H1 (cell line): ENCODE measurements at regions not wholly inside any gene's neighbourhood (a gene's known extent, or its start where the extent isn't known, plus 50 kb on each side); places are given as distances from the start of the nearest gene placed in this dataset.

ENCODE experiments used
- CTCF ChIA-PET: fragments of 300-600 bp; sonication (Branson Sonifier 250); formaldehyde crosslinking; loops from one replicate; lab custom pipeline; 2021; ENCODE audit not compliant: partially characterized antibody; lab: Charles Lee
- POLR2A ChIA-PET: fragments of 300-600 bp; sonication (Branson Sonifier 250); formaldehyde crosslinking; loops from one replicate; lab custom pipeline; 2021; ENCODE audit warnings: inconsistent platforms; ENCODE audit not compliant: partially characterized antibody; lab: Charles Lee
- DNase-seq, 2 experiments: peaks; one replicate each; pipeline versions ENCODE4 v3.0.0 to v3.0.0-alpha.2; 2010 to 2022; ENCODE audit warnings: low spot score in 2 of 2, low read depth in 1 of 2, mixed read lengths in 1 of 2
- FAIRE-seq: peaks from 2 replicates; lab custom pipeline; 2011; peaks lifted over from hg19 to GRCh38; lab: Jason Lieb, UNC
- H2AFZ ChIP-seq: 2 replicates; pipeline ENCODE4 v1.8.1; 2012; ENCODE audit warnings: low read length, inconsistent platforms
- H2AK5ac ChIP-seq: 2 replicates; pipeline ENCODE4 v1.6.1; 2013; ENCODE audit warnings: low read depth, low read length
- H2BK120ac ChIP-seq: replicated peaks from 2 replicates; pipeline ENCODE3; 2013; ENCODE audit warnings: low read depth, low read length, inconsistent platforms
- H2BK12ac ChIP-seq: 2 replicates; pipeline ENCODE4 v1.6.1; 2013; ENCODE audit warnings: low read depth, low read length
- H2BK15ac ChIP-seq: 2 replicates; pipeline ENCODE4 v1.6.1; 2013; ENCODE audit warnings: low read length
- H2BK20ac ChIP-seq: 2 replicates; pipeline ENCODE4 v1.6.1; 2013; ENCODE audit warnings: low read length
- H2BK5ac ChIP-seq: 2 replicates; pipeline ENCODE4 v1.6.1; 2013; ENCODE audit warnings: low read depth, low read length
- H3K14ac ChIP-seq: 2 replicates; pipeline ENCODE4 v1.6.1; 2013; ENCODE audit warnings: inconsistent platforms; ENCODE audit not compliant: insufficient read length
- H3K18ac ChIP-seq: 2 replicates; pipeline ENCODE4 v1.6.1; 2013; ENCODE audit warnings: low read length; ENCODE audit errors: extremely low read depth
- H3K23ac ChIP-seq: 2 replicates; pipeline ENCODE4 v1.6.1; 2013; ENCODE audit warnings: inconsistent platforms; ENCODE audit not compliant: insufficient read length
- H3K23me2 ChIP-seq: 2 replicates; pipeline ENCODE4 v1.6.1; 2013; ENCODE audit warnings: low read depth, low read length
- H3K27ac ChIP-seq: 2 replicates; pipeline ENCODE4 v1.6.1; 2011; ENCODE audit warnings: low read depth, low read length, inconsistent platforms
- H3K27me3 ChIP-seq, 4 experiments: replicated peaks in 1 of 4; 1 replicate in 1 of 4; 2 replicates in 3 of 4; pipeline versions ENCODE4 v1.6.1 to v1.8.1; 2011 to 2013; ENCODE audit warnings: low read length in 3 of 4, mild to moderate bottlenecking in 3 of 4, inconsistent platforms in 2 of 4, mixed read lengths in 2 of 4, moderate library complexity in 1 of 4; ENCODE audit not compliant: control insufficient read depth in 3 of 4, insufficient read depth in 3 of 4; ENCODE audit errors: extremely low read depth in 1 of 4
- H3K36me3 ChIP-seq, 4 experiments: 2 replicates each; pipeline versions ENCODE4 v1.6.1 to v1.8.1; 2011 to 2013; ENCODE audit warnings: mild to moderate bottlenecking in 4 of 4, low read length in 3 of 4, moderate library complexity in 2 of 4, control low read depth in 1 of 4, inconsistent platforms in 1 of 4; ENCODE audit not compliant: insufficient read depth in 4 of 4, control insufficient read depth in 2 of 4
- H3K4ac ChIP-seq: replicated peaks from 2 replicates; pipeline ENCODE3; 2013; ENCODE audit warnings: low read length, low read depth, mixed read lengths, inconsistent platforms; ENCODE audit not compliant: insufficient read length
- H3K4me1 ChIP-seq, 4 experiments: replicated peaks in 1 of 4; 1 replicate in 1 of 4; 2 replicates in 3 of 4; pipeline versions ENCODE4 v1.6.1 to v1.8.1; 2011 to 2013; ENCODE audit warnings: low read length in 3 of 4, inconsistent platforms in 2 of 4, mixed read lengths in 1 of 4; ENCODE audit not compliant: insufficient read depth in 4 of 4, control insufficient read depth in 3 of 4
- H3K4me2 ChIP-seq, 2 experiments: 2 replicates each; pipeline versions ENCODE4 v1.6.1 to v1.8.1; 2011 to 2013; ENCODE audit warnings: low read depth in 2 of 2, low read length in 2 of 2, control low read depth in 1 of 2, inconsistent platforms in 1 of 2, mild to moderate bottlenecking in 1 of 2; ENCODE audit not compliant: insufficient read depth in 1 of 2
- H3K4me3 ChIP-seq, 4 experiments: fragments of 200-600, 300-600 bp in 1 of 4; sonication (generic), shearing (Covaris generic), sonication (Bioruptor Twin) in 1 of 4; 2 replicates each; pipeline versions ENCODE4 v1.5.1 to v1.8.1; 2011 to 2016; ENCODE audit warnings: low read length in 4 of 4, low read depth in 3 of 4, control low read depth in 2 of 4, inconsistent platforms in 2 of 4, mild to moderate bottlenecking in 2 of 4, mixed read lengths in 1 of 4, moderate library complexity in 1 of 4; ENCODE audit not compliant: insufficient read depth in 2 of 4; ENCODE audit errors: extremely low read depth in 1 of 4
- H3K56ac ChIP-seq: replicated peaks from 2 replicates; pipeline ENCODE3; 2013; ENCODE audit warnings: low read depth, mild to moderate bottlenecking, mixed read lengths, low read length, inconsistent platforms; ENCODE audit not compliant: insufficient read length
- H3K79me1 ChIP-seq: 2 replicates; pipeline ENCODE4 v1.6.1; 2013; ENCODE audit warnings: low read depth, low read length, control low read depth
- H3K79me2 ChIP-seq, 2 experiments: 2 replicates each; pipeline versions ENCODE4 v1.6.1 to v1.8.1; 2012 to 2013; ENCODE audit warnings: low read length in 2 of 2, mild to moderate bottlenecking in 2 of 2, inconsistent platforms in 1 of 2; ENCODE audit not compliant: insufficient read depth in 2 of 2, control insufficient read depth in 1 of 2
- H3K9ac ChIP-seq, 4 experiments: replicated peaks in 1 of 4; 1 replicate in 1 of 4; 2 replicates in 3 of 4; pipeline versions ENCODE4 v1.6.1 to v1.8.1; 2011 to 2013; ENCODE audit warnings: low read depth in 3 of 4, low read length in 3 of 4, control low read depth in 2 of 4, mild to moderate bottlenecking in 2 of 4, moderate library complexity in 2 of 4, inconsistent platforms in 1 of 4; ENCODE audit errors: extremely low read depth in 1 of 4
- H3K9me3 ChIP-seq, 2 experiments: 2 replicates each; pipeline versions ENCODE4 v1.6.1 to v1.8.1; 2012 to 2013; ENCODE audit warnings: mild to moderate bottlenecking in 2 of 2, moderate library complexity in 2 of 2, control low read depth in 1 of 2, inconsistent platforms in 1 of 2, low read depth in 1 of 2, low read length in 1 of 2, mixed read lengths in 1 of 2; ENCODE audit not compliant: insufficient read depth in 2 of 2
- H4K20me1 ChIP-seq, 2 experiments: replicated peaks in 1 of 2; 2 replicates each; pipeline versions ENCODE3 to v1.8.1; 2011 to 2013; ENCODE audit warnings: inconsistent platforms in 2 of 2, low read length in 2 of 2, mild to moderate bottlenecking in 1 of 2; ENCODE audit not compliant: insufficient read depth in 2 of 2, control insufficient read depth in 1 of 2
- H4K5ac ChIP-seq: 2 replicates; pipeline ENCODE4 v1.6.1; 2013; ENCODE audit warnings: low read length, low read depth, mixed read lengths, inconsistent platforms; ENCODE audit not compliant: insufficient read length
- H4K8ac ChIP-seq: 2 replicates; pipeline ENCODE4 v1.8.0; 2013; ENCODE audit warnings: mild to moderate bottlenecking, moderate library complexity, low read length, inconsistent platforms; ENCODE audit not compliant: insufficient read depth; ENCODE audit errors: extremely low read depth
- H4K91ac ChIP-seq: replicated peaks from 2 replicates; pipeline ENCODE3; 2013; ENCODE audit warnings: low read length, mixed read lengths, inconsistent platforms; ENCODE audit not compliant: insufficient read length
- BACH1 ChIP-seq: IDR thresholded peaks from 2 replicates; pipeline ENCODE4 v1.6.1; 2012; ENCODE audit warnings: low read length, improper control_type of control experiment
- CHD1 ChIP-seq: IDR thresholded peaks from 2 replicates; pipeline ENCODE4 v1.6.1; 2012; ENCODE audit warnings: low read depth, low read length, improper control_type of control experiment
- EP300 ChIP-seq, 2 experiments: IDR thresholded peaks; 1 replicate in 1 of 2; 2 replicates in 1 of 2; pipeline ENCODE4 v1.6.1; 2011 to 2012; ENCODE audit warnings: low read depth in 2 of 2, low read length in 2 of 2, mild to moderate bottlenecking in 2 of 2, borderline replicate concordance in 1 of 2, inconsistent platforms in 1 of 2, moderate library complexity in 1 of 2
- EZH2 ChIP-seq: fragments of 200-600 bp; sonication (generic); IDR thresholded peaks from 2 replicates; pipeline ENCODE4 v1.7.1; 2012; ENCODE audit warnings: low read depth, mild to moderate bottlenecking, moderate library complexity, low read length, inconsistent platforms; ENCODE audit not compliant: severe bottlenecking
- GABPA ChIP-seq: IDR thresholded peaks from 2 replicates; pipeline ENCODE4 v1.6.1; 2011; ENCODE audit warnings: mild to moderate bottlenecking, low read length, moderate library complexity, borderline replicate concordance; ENCODE audit not compliant: insufficient read depth
- HDAC2 ChIP-seq, 2 experiments: fragments of 300-600 bp in 1 of 2; sonication (generic) in 1 of 2; IDR thresholded peaks; 2 replicates each; pipeline ENCODE4 v1.6.1; 2011 to 2012; ENCODE audit warnings: low read depth in 2 of 2, low read length in 2 of 2, mild to moderate bottlenecking in 2 of 2, moderate library complexity in 2 of 2, borderline replicate concordance in 1 of 2, inconsistent platforms in 1 of 2
- POLR2AphosphoS5 ChIP-seq: IDR thresholded peaks from 2 replicates; pipeline ENCODE4 v1.6.1; 2011; ENCODE audit warnings: low read depth, low read length
- RFX5 ChIP-seq: IDR thresholded peaks from 2 replicates; pipeline ENCODE4 v1.6.1; 2011; ENCODE audit warnings: low read depth, low read length, improper control_type of control experiment, borderline replicate concordance
- SIN3A ChIP-seq, 2 experiments: IDR thresholded peaks in 1 of 2; conservative IDR thresholded peaks in 1 of 2; 2 replicates each; pipeline ENCODE4 v1.6.1; 2011 to 2012; ENCODE audit warnings: low read length in 2 of 2, improper control_type of control experiment in 1 of 2, low read depth in 1 of 2, mild to moderate bottlenecking in 1 of 2
- WGBS, 2 experiments: shearing (Covaris generic) in 1 of 2; methylation state at CpG; one replicate each; pipeline versions ENCODE4 v1.1.6 to v1.1.7; 2013 to 2015; ENCODE audit warnings: low lambda C conversion rate in 2 of 2, mixed read lengths in 2 of 2, inconsistent platforms in 1 of 2, low coverage in 1 of 2, missing lambda C conversion rate in 1 of 2; ENCODE audit not compliant: insufficient replicate concordance in 2 of 2, insufficient coverage in 1 of 2, insufficient read length in 1 of 2; ENCODE audit errors: extremely low coverage in 1 of 2, missing lambda C conversion rate in 1 of 2; 5-methylcytosine and 5-hydroxymethylcytosine counted together
- TF ChIP-seq, protein P1 (sequence below): IDR thresholded peaks from 2 replicates; pipeline ENCODE4 v1.6.1; 2012; ENCODE audit warnings: low read length, inconsistent platforms
- TF ChIP-seq, protein P2 (sequence below): IDR thresholded peaks from 2 replicates; pipeline ENCODE4 v1.6.1; 2012; ENCODE audit warnings: inconsistent platforms

DNA sequence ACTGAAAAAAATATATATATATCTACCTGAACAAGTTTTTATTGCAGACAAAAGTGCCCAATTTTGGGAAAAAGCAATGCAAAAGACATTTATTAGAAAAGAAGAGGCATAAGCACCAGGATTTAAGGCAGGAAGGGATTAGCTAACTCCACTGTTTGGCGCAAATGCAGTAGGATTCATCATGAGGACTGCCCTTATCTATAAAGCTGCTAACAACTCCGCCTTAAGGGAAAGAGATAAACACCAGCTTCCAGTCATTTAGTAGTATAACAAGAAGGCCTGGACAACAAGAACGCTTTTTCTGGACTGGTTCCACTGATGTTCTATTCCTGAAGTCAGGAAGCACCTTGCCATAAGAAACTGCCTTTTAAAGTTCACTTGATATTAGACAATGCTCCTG, 52.9 kb upstream of the FSHR start:
- H2AFZ ChIP-seq: no peak overlapping the region
- no peak overlapping the region for H2BK15ac ChIP-seq
- no peak overlapping the region for H4K5ac ChIP-seq
- DNase-seq (no peak), FAIRE-seq (no peak)
- no peaks in the 10 kb centered on the region for H3K23me2 ChIP-seq
- H4K20me1 ChIP-seq: no peaks in the 10 kb centered on the region
- H3K79me1 ChIP-seq: no peaks in the 10 kb centered on the region
- no peak overlapping the region for H4K91ac ChIP-seq
- no peaks in the 10 kb centered on the region for H3K9me3 ChIP-seq
- no peak overlapping the region for H3K9ac ChIP-seq
- no peak overlapping the region for H2BK120ac ChIP-seq
- no peak overlapping the region for H3K4me2 ChIP-seq
- no peak overlapping the region for H3K23ac ChIP-seq
- H3K18ac ChIP-seq: no peak overlapping the region
- H3K14ac ChIP-seq: no peak overlapping the region
- H2AK5ac ChIP-seq: no peak overlapping the region
- no peak overlapping the region for H2BK5ac ChIP-seq
- H3K4me3 ChIP-seq: no peak overlapping the region
- H2BK20ac ChIP-seq: no peak overlapping the region
- POLR2A ChIA-PET: no interaction called here
- peaks cover 0 to 4% (median 2%) of the 10 kb centered on the region in 4 experiments; a peak in 5 of 7 replicates for H3K4me1 ChIP-seq
- 84% methylated on average over 3 of the region's 3 CpGs; no CpG with 5 or more reads in 1 of the 2 experiments for WGBS, 2 experiments
- no peak overlapping the region for H4K8ac ChIP-seq
- H3K4ac ChIP-seq: no peak overlapping the region
- no peaks in the 10 kb centered on the region for H3K79me2 ChIP-seq
- H3K27ac ChIP-seq: no peak overlapping the region
- no peaks in the 10 kb centered on the region for H3K27me3 ChIP-seq
- CTCF ChIA-PET: interaction anchor here (0.7 kb wide), 1 partner anchor 262 kb away, joined by 3 read pairs; no protein-coding TSS in a partner anchor
- no peak overlapping the region for H2BK12ac ChIP-seq
- H3K56ac ChIP-seq: no peak overlapping the region
- TF ChIP-seq SIN3A (conservative IDR thresholded peaks at IDR 0.05 in 1 of 2, IDR thresholded peaks at IDR 0.05 in 1 of 2; ENCODE audit: low read depth in 1 of 2, low read length in 2 of 2) (no peak), EZH2 (no peak), HDAC2 (IDR thresholded peaks at IDR 0.05; ENCODE audit: borderline replicate concordance in 1 of 2, low read depth in 2 of 2, low read length in 2 of 2) (no peak), BACH1 (no peak), GABPA (no peak), RFX5 (no peak), CHD1 (no peak), EP300 (IDR thresholded peaks at IDR 0.05; ENCODE audit: borderline replicate concordance in 1 of 2, low read depth in 2 of 2, low read length in 2 of 2) (no peak), POLR2AphosphoS5 (no peak)
- TF ChIP-seq, protein P1, sequence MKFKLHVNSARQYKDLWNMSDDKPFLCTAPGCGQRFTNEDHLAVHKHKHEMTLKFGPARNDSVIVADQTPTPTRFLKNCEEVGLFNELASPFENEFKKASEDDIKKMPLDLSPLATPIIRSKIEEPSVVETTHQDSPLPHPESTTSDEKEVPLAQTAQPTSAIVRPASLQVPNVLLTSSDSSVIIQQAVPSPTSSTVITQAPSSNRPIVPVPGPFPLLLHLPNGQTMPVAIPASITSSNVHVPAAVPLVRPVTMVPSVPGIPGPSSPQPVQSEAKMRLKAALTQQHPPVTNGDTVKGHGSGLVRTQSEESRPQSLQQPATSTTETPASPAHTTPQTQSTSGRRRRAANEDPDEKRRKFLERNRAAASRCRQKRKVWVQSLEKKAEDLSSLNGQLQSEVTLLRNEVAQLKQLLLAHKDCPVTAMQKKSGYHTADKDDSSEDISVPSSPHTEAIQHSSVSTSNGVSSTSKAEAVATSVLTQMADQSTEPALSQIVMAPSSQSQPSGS: no peak
- TF ChIP-seq, protein P2, sequence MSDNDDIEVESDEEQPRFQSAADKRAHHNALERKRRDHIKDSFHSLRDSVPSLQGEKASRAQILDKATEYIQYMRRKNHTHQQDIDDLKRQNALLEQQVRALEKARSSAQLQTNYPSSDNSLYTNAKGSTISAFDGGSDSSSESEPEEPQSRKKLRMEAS: no peak
- no peaks in the 10 kb centered on the region for H3K36me3 ChIP-seq
